GM12875 (cell line): ENCODE measurements at regions not wholly inside any gene's neighbourhood (a gene's known extent, or its start where the extent isn't known, plus 50 kb on each side); places are given as distances from the start of the nearest gene placed in this dataset.
"Not testable (repeated sequence)": the region's sequence is repeated elsewhere in the genome, so short reads cannot be mapped to it uniquely, and the experiment has no call there.

Experiments
- H3K4me3 ChIP-seq: one replicate; pipeline ENCODE4 v1.5.1; 2011; ENCODE audit warnings: low read depth, low read length, control low read depth
- CTCF ChIP-seq: IDR thresholded peaks from 2 replicates; pipeline ENCODE4 v1.5.1; 2011; ENCODE audit warnings: low read depth, mild to moderate bottlenecking, control low read depth, inconsistent platforms, low read length, moderate library complexity, borderline replicate concordance; ENCODE audit not compliant: insufficient read depth

GRCh38 chr1:213357403-213357802 is 306.4 kb downstream of the RPS6KC1 start:
- no peak for TF ChIP-seq CTCF
- H3K4me3 ChIP-seq: no peak overlapping the region

GRCh38 chr1:213358368-213358767 is 307.3 kb downstream of the RPS6KC1 start:
- not testable (repeated sequence) for H3K4me3 ChIP-seq

- no peak for TF ChIP-seq CTCF
These were observed 311.6 kb downstream of the RPS6KC1 start for GRCh38 chr1:213362598-213362997.

GRCh38 chr1:213366141-213366831 is 315.2 kb downstream of the RPS6KC1 start:
- TF ChIP-seq CTCF: no peak
- no peak overlapping the region for H3K4me3 ChIP-seq

More at GRCh38 chr1:213362598-213362997, 311.6 kb downstream of the RPS6KC1 start:
- H3K4me3 ChIP-seq: no peak overlapping the region

- no peak overlapping the region for H3K4me3 ChIP-seq
- no peak for TF ChIP-seq CTCF
These were observed 318.4 kb downstream of the RPS6KC1 start for GRCh38 chr1:213369465-213369864.

GRCh38 chr1:213370523-213370922 is 319.5 kb downstream of the RPS6KC1 start:
- H3K4me3 ChIP-seq: no peak overlapping the region
- no peak for TF ChIP-seq CTCF

- no peak for TF ChIP-seq CTCF
- no peak overlapping the region for H3K4me3 ChIP-seq
These were observed 320.4 kb downstream of the RPS6KC1 start for GRCh38 chr1:213371525-213371846.
